Activated naive CD8-positive, alpha-beta T cell treated with anti-CD3 and anti-CD28 coated beads, Interleukin-2, amount 10 ng/mL, durations not matched to agents 7 days and 5 days (primary cell): ENCODE measurements at regions not wholly inside any gene's neighbourhood (a gene's known extent, or its start where the extent isn't known, plus 50 kb on each side); places are given as distances from the start of the nearest gene placed in this dataset.

Source experiments
- ATAC-seq: fragments of 150-1000 bp; cut with Tn5 transposase; one replicate; pipeline ENCODE4 v1.10.0; 2021; ENCODE audit warnings: low read depth, moderate library complexity
- POLR2A ChIA-PET: fragments of 350-600 bp; sonication (Branson Sonifier 250); formaldehyde crosslinking; loops from one replicate; lab custom pipeline; 2021; ENCODE audit warnings: antibody characterized with exemption; lab: Charles Lee
- DNase-seq: peaks from one replicate; pipeline ENCODE4 v3.0.0; 2021
- H3K27ac Mint-ChIP-seq: one replicate; pipeline ENCODE4 v1.8.0; 2022; ENCODE audit warnings: mild to moderate bottlenecking, mixed read lengths
- H3K27me3 Mint-ChIP-seq: one replicate; pipeline ENCODE4 v1.8.0; 2022; ENCODE audit warnings: mild to moderate bottlenecking, moderate library complexity, mixed read lengths
- H3K36me3 Mint-ChIP-seq: one replicate; pipeline ENCODE4 v1.8.0; 2021; ENCODE audit warnings: mild to moderate bottlenecking, mixed read lengths
- H3K4me1 Mint-ChIP-seq: one replicate; pipeline ENCODE4 v1.8.0; 2021; ENCODE audit warnings: mixed read lengths
- H3K4me3 Mint-ChIP-seq: one replicate; pipeline ENCODE4 v1.8.0; 2022; ENCODE audit warnings: mild to moderate bottlenecking, moderate library complexity, mixed read lengths
- H3K9me3 Mint-ChIP-seq: one replicate; pipeline ENCODE4 v1.8.0; 2021; ENCODE audit warnings: mixed read lengths

- H3K4me1 Mint-ChIP-seq: peaks cover 8% of the 10 kb centered on the region
- peaks cover 2% of the 10 kb centered on the region for H3K36me3 Mint-ChIP-seq
- peak overlapping the region; percentile 34 for H3K27ac Mint-ChIP-seq
- peaks cover 8% of the 10 kb centered on the region for H3K9me3 Mint-ChIP-seq
- H3K4me3 Mint-ChIP-seq: no peak overlapping the region
- no peak for DNase-seq
- POLR2A ChIA-PET: no interaction called here
- peak; percentile 76 for ATAC-seq
- peaks cover 2% of the 10 kb centered on the region for H3K27me3 Mint-ChIP-seq
These were observed 135.0 kb upstream of the KL start for GRCh38 chr13:32881074-32881776.

- Mint-ChIP-seq H3K27ac (peak overlapping the region; percentile 34), H3K4me1 (peaks cover 8% of the 10 kb centered on the region), H3K9me3 (peaks cover 10% of the 10 kb centered on the region), H3K4me3 (no peak overlapping the region), H3K27me3 (peaks cover 2% of the 10 kb centered on the region), H3K36me3 (peaks cover 2% of the 10 kb centered on the region)
- ATAC-seq (no peak), DNase-seq (no peak)
- POLR2A ChIA-PET: interaction anchor here (0.6 kb wide), 1 partner anchor 20 kb away, joined by 3 read pairs; no protein-coding TSS in a partner anchor
These were observed 134.5 kb upstream of the KL start for GRCh38 chr13:32881777-32882145.

- H3K36me3 Mint-ChIP-seq: peaks cover 3% of the 10 kb centered on the region
- H3K4me1 Mint-ChIP-seq: peaks cover 8% of the 10 kb centered on the region
- H3K4me3 Mint-ChIP-seq: no peak overlapping the region
- peaks cover 11% of the 10 kb centered on the region for H3K9me3 Mint-ChIP-seq
- ATAC-seq: no peak
- H3K27ac Mint-ChIP-seq: no peak overlapping the region
- POLR2A ChIA-PET: no interaction called here
- DNase-seq: no peak
- H3K27me3 Mint-ChIP-seq: peaks cover 2% of the 10 kb centered on the region
These were observed 133.5 kb upstream of the KL start for GRCh38 chr13:32882691-32883090.

- POLR2A ChIA-PET: no interaction called here
- H3K27me3 Mint-ChIP-seq: peaks cover 2% of the 10 kb centered on the region
- ATAC-seq (no peak), DNase-seq (no peak)
- H3K27ac Mint-ChIP-seq: no peak overlapping the region
- H3K36me3 Mint-ChIP-seq: peaks cover 3% of the 10 kb centered on the region
- H3K9me3 Mint-ChIP-seq: peaks cover 14% of the 10 kb centered on the region
- H3K4me1 Mint-ChIP-seq: peaks cover 8% of the 10 kb centered on the region
- H3K4me3 Mint-ChIP-seq: no peak overlapping the region
These were observed 132.7 kb upstream of the KL start for GRCh38 chr13:32883474-32883873.

- POLR2A ChIA-PET: interaction anchor here (0.6 kb wide), 1 partner anchor 146 kb away, joined by 3 read pairs; no protein-coding TSS in a partner anchor
- Mint-ChIP-seq H3K36me3 (peaks cover 1% of the 10 kb centered on the region), H3K4me3 (no peak overlapping the region), H3K27me3 (peaks cover 2% of the 10 kb centered on the region), H3K27ac (no peak overlapping the region), H3K4me1 (no peaks in the 10 kb centered on the region), H3K9me3 (peaks cover 16% of the 10 kb centered on the region)
- DNase-seq (no peak), ATAC-seq (no peak)
These were observed 128.6 kb upstream of the KL start for GRCh38 chr13:32887617-32888016.

GRCh38 chr13:32889986-32890565, 126.1 kb upstream of the KL start:
- H3K4me3 Mint-ChIP-seq: no peak overlapping the region
- H3K27me3 Mint-ChIP-seq: no peaks in the 10 kb centered on the region
- ATAC-seq (no peak), DNase-seq (no peak)
- peaks cover 21% of the 10 kb centered on the region for H3K9me3 Mint-ChIP-seq
- no peaks in the 10 kb centered on the region for H3K4me1 Mint-ChIP-seq
- H3K36me3 Mint-ChIP-seq: peaks cover 7% of the 10 kb centered on the region
- H3K27ac Mint-ChIP-seq: no peak overlapping the region
- POLR2A ChIA-PET: no interaction called here

GRCh38 chr13:32893176-32893575, 123.0 kb upstream of the KL start:
- H3K27ac Mint-ChIP-seq: no peak overlapping the region
- H3K4me3 Mint-ChIP-seq: no peak overlapping the region

GRCh38 chr13:32894589-32895001, 121.6 kb upstream of the KL start:
- no peak overlapping the region for H3K27ac Mint-ChIP-seq

More at GRCh38 chr13:32893176-32893575, 123.0 kb upstream of the KL start:
- H3K36me3 Mint-ChIP-seq: peaks cover 5% of the 10 kb centered on the region
- DNase-seq: no peak
- H3K27me3 Mint-ChIP-seq: no peaks in the 10 kb centered on the region
- no peaks in the 10 kb centered on the region for H3K4me1 Mint-ChIP-seq
- POLR2A ChIA-PET: no interaction called here
- no peak for ATAC-seq
- peaks cover 12% of the 10 kb centered on the region for H3K9me3 Mint-ChIP-seq

GRCh38 chr13:32895296-32895695, 120.9 kb upstream of the KL start:
- peaks cover 13% of the 10 kb centered on the region for H3K9me3 Mint-ChIP-seq
- no peak overlapping the region for H3K27ac Mint-ChIP-seq
- H3K4me3 Mint-ChIP-seq: no peak overlapping the region
- no peak for DNase-seq
- peaks cover 5% of the 10 kb centered on the region for H3K36me3 Mint-ChIP-seq
- H3K27me3 Mint-ChIP-seq: no peaks in the 10 kb centered on the region
- POLR2A ChIA-PET: no interaction called here
- no peak for ATAC-seq
- no peaks in the 10 kb centered on the region for H3K4me1 Mint-ChIP-seq

More at GRCh38 chr13:32894589-32895001, 121.6 kb upstream of the KL start:
- ATAC-seq: no peak
- peaks cover 5% of the 10 kb centered on the region for H3K36me3 Mint-ChIP-seq
- H3K4me1 Mint-ChIP-seq: no peaks in the 10 kb centered on the region
- H3K4me3 Mint-ChIP-seq: no peak overlapping the region
- H3K27me3 Mint-ChIP-seq: no peaks in the 10 kb centered on the region
- H3K9me3 Mint-ChIP-seq: peaks cover 11% of the 10 kb centered on the region
- POLR2A ChIA-PET: no interaction called here
- no peak for DNase-seq

- no peak for ATAC-seq
- DNase-seq: no peak
- Mint-ChIP-seq H3K4me3 (no peak overlapping the region), H3K4me1 (peaks cover 7% of the 10 kb centered on the region), H3K36me3 (peaks cover 13% of the 10 kb centered on the region), H3K27me3 (no peaks in the 10 kb centered on the region), H3K9me3 (peaks cover 17% of the 10 kb centered on the region), H3K27ac (no peak overlapping the region)
- POLR2A ChIA-PET: no interaction called here
These were observed 118.9 kb upstream of the KL start for GRCh38 chr13:32897296-32897695.

- Mint-ChIP-seq H3K4me3 (no peak overlapping the region), H3K9me3 (peaks cover 9% of the 10 kb centered on the region), H3K36me3 (peaks cover 11% of the 10 kb centered on the region), H3K27ac (no peak overlapping the region), H3K27me3 (no peaks in the 10 kb centered on the region), H3K4me1 (peaks cover 39% of the 10 kb centered on the region)
- ATAC-seq (no peak), DNase-seq (no peak)
- POLR2A ChIA-PET: interaction anchor here (0.5 kb wide), 1 partner anchor 20 kb away, joined by 3 read pairs; no protein-coding TSS in a partner anchor
These were observed 114.0 kb upstream of the KL start for GRCh38 chr13:32902029-32902780.

GRCh38 chr13:32902874-32903273, 113.3 kb upstream of the KL start:
- Mint-ChIP-seq H3K36me3 (peaks cover 11% of the 10 kb centered on the region), H3K4me1 (peaks cover 40% of the 10 kb centered on the region), H3K9me3 (peaks cover 9% of the 10 kb centered on the region), H3K4me3 (no peak overlapping the region), H3K27me3 (no peaks in the 10 kb centered on the region), H3K27ac (no peak overlapping the region)
- ATAC-seq: no peak
- DNase-seq: no peak
- POLR2A ChIA-PET: no interaction called here

- ATAC-seq: no peak
- no peak overlapping the region for H3K27ac Mint-ChIP-seq
- no peaks in the 10 kb centered on the region for H3K27me3 Mint-ChIP-seq
These were observed 112.5 kb upstream of the KL start for GRCh38 chr13:32903720-32904119.

More at GRCh38 chr13:32903720-32904119, 112.5 kb upstream of the KL start:
- peaks cover 43% of the 10 kb centered on the region for H3K4me1 Mint-ChIP-seq
- DNase-seq: no peak
- peaks cover 11% of the 10 kb centered on the region for H3K36me3 Mint-ChIP-seq
- H3K9me3 Mint-ChIP-seq: peaks cover 9% of the 10 kb centered on the region
- H3K4me3 Mint-ChIP-seq: no peak overlapping the region
- POLR2A ChIA-PET: no interaction called here
